Type B pancreatic cell (in vitro differentiated cells): ENCODE measurements at regions not wholly inside any gene's neighbourhood (a gene's known extent, or its start where the extent isn't known, plus 50 kb on each side); places are given as distances from the start of the nearest gene placed in this dataset.

Source experiments
- DNase-seq: peaks from one replicate; pipeline ENCODE4 v3.0.0; 2021; ENCODE audit warnings: mixed read lengths; ENCODE audit not compliant: unreplicated experiment; ENCODE audit errors: extremely low spot score
- H3K27ac Mint-ChIP-seq: 2 replicates; pipeline ENCODE4 v1.8.0; 2021; ENCODE audit warnings: mild to moderate bottlenecking, mixed read lengths
- H3K27me3 Mint-ChIP-seq: 2 replicates; pipeline ENCODE4 v1.8.0; 2021; ENCODE audit warnings: mixed read lengths
- H3K36me3 Mint-ChIP-seq: 2 replicates; pipeline ENCODE4 v1.8.0; 2021; ENCODE audit warnings: mixed read lengths
- H3K4me1 Mint-ChIP-seq: one replicate; pipeline ENCODE4 v1.8.0; 2021; ENCODE audit warnings: mixed read lengths; ENCODE audit not compliant: unreplicated experiment
- H3K4me3 Mint-ChIP-seq: 2 replicates; pipeline ENCODE4 v1.8.0; 2021; ENCODE audit warnings: mild to moderate bottlenecking, mixed read lengths
- H3K9me3 Mint-ChIP-seq: 2 replicates; pipeline ENCODE4 v1.8.0; 2021; ENCODE audit warnings: mixed read lengths
- TF ChIP-seq, protein P1 (sequence below): fragments of 200-600 bp; sonication (generic); conservative IDR thresholded peaks from 2 replicates; pipeline ENCODE4 v1.5.0; 2021; ENCODE audit warnings: antibody characterized with exemption, mild to moderate bottlenecking

GRCh38 chr2:128439791-128440665, 121.4 kb upstream of the HS6ST1 start:
- Mint-ChIP-seq H3K36me3 (no peaks in the 10 kb centered on the region), H3K9me3 (no peaks in the 10 kb centered on the region), H3K27me3 (no peaks in the 10 kb centered on the region), H3K4me3 (no peak overlapping the region), H3K4me1 (peaks cover 37% of the 10 kb centered on the region), H3K27ac (no peak overlapping the region)
- TF ChIP-seq, protein P1, sequence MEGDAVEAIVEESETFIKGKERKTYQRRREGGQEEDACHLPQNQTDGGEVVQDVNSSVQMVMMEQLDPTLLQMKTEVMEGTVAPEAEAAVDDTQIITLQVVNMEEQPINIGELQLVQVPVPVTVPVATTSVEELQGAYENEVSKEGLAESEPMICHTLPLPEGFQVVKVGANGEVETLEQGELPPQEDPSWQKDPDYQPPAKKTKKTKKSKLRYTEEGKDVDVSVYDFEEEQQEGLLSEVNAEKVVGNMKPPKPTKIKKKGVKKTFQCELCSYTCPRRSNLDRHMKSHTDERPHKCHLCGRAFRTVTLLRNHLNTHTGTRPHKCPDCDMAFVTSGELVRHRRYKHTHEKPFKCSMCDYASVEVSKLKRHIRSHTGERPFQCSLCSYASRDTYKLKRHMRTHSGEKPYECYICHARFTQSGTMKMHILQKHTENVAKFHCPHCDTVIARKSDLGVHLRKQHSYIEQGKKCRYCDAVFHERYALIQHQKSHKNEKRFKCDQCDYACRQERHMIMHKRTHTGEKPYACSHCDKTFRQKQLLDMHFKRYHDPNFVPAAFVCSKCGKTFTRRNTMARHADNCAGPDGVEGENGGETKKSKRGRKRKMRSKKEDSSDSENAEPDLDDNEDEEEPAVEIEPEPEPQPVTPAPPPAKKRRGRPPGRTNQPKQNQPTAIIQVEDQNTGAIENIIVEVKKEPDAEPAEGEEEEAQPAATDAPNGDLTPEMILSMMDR: no peak
- peak; percentile 62 for DNase-seq

GRCh38 chr2:128440666-128441340, 122.1 kb upstream of the HS6ST1 start:
- TF ChIP-seq, protein P1: no peak
- peak; percentile 42 for DNase-seq
- no peaks in the 10 kb centered on the region for H3K27me3 Mint-ChIP-seq
- H3K4me3 Mint-ChIP-seq: no peak overlapping the region
- H3K36me3 Mint-ChIP-seq: no peaks in the 10 kb centered on the region
- no peaks in the 10 kb centered on the region for H3K9me3 Mint-ChIP-seq
- H3K27ac Mint-ChIP-seq: no peak overlapping the region
- peaks cover 35% of the 10 kb centered on the region for H3K4me1 Mint-ChIP-seq

- Mint-ChIP-seq H3K4me3 (no peak overlapping the region), H3K4me1 (peaks cover 32% of the 10 kb centered on the region), H3K36me3 (no peaks in the 10 kb centered on the region)
These were observed 122.8 kb upstream of the HS6ST1 start for GRCh38 chr2:128441341-128442052.

GRCh38 chr2:128442053-128442751, 123.5 kb upstream of the HS6ST1 start:
- peaks cover 32% of the 10 kb centered on the region for H3K4me1 Mint-ChIP-seq
- TF ChIP-seq, protein P1: no peak
- H3K9me3 Mint-ChIP-seq: no peaks in the 10 kb centered on the region
- peak; percentile 62 for DNase-seq
- H3K4me3 Mint-ChIP-seq: no peak overlapping the region
- H3K27me3 Mint-ChIP-seq: no peaks in the 10 kb centered on the region
- H3K27ac Mint-ChIP-seq: peak overlapping the region; percentile 76
- H3K36me3 Mint-ChIP-seq: no peaks in the 10 kb centered on the region

More at GRCh38 chr2:128441341-128442052, 122.8 kb upstream of the HS6ST1 start:
- Mint-ChIP-seq H3K27me3 (no peaks in the 10 kb centered on the region), H3K9me3 (no peaks in the 10 kb centered on the region), H3K27ac (no peak overlapping the region)
- TF ChIP-seq, protein P1: no peak
- DNase-seq: peak; percentile 67

DNA sequence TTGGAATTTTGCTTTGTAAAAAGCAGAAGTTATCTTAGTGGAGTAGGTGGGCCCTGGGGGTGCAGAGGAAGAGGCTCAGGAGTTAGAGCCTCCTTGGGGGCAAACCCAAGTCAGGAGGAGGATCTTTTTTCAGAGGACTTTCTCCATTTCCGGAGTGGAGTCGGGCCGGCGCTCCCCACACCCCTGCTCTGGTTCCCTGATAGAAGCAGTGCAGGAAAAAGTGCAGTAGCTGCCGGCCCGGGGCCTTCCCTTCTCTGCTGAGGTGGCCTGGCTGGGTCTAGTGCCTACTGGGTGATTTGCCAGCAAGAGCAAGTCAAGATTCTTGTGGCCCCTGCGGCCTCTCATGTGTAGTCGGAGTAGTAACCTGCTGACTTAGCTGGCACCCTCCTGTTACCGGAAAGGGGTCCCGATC, 124.2 kb upstream of the HS6ST1 start:
- Mint-ChIP-seq H3K27ac (peak overlapping the region; percentile 76), H3K36me3 (no peaks in the 10 kb centered on the region), H3K27me3 (no peaks in the 10 kb centered on the region), H3K4me3 (no peak overlapping the region), H3K4me1 (peaks cover 32% of the 10 kb centered on the region), H3K9me3 (no peaks in the 10 kb centered on the region)
- TF ChIP-seq, protein P1: no peak
- DNase-seq: peak; percentile 63
